ENCODE measurements at regions not wholly inside any gene's neighbourhood (a gene's known extent, or its start where the extent isn't known, plus 50 kb on each side); places are given as distances from the start of the nearest gene placed in this dataset.
"Not testable (repeated sequence)": the region's sequence is repeated elsewhere in the genome, so short reads cannot be mapped to it uniquely, and the experiment has no call there.

- DNase-seq (ENCODE audit: low spot score) = no peak
Measured at GRCh38 chr18:5021558-5021957, 175.5 kb downstream of the AKAIN1 start.

GRCh38 chr18:5015213-5015612, 181.8 kb downstream of the AKAIN1 start:
- DNase-seq (ENCODE audit: low spot score) = no peak

GRCh38 chr18:5004031-5004820, 192.8 kb downstream of the AKAIN1 start:
- not testable (repeated sequence) for DNase-seq (ENCODE audit: low spot score)

- no peak for DNase-seq (ENCODE audit: low spot score)
Measured at GRCh38 chr18:4994710-4995109, 202.3 kb downstream of the AKAIN1 start.

- DNase-seq (ENCODE audit: low spot score) = no peak
Measured at GRCh38 chr18:4987452-4988405, 209.3 kb downstream of the AKAIN1 start.

- no peak for DNase-seq (ENCODE audit: low spot score)
Measured at GRCh38 chr18:4986677-4987076, 210.4 kb downstream of the AKAIN1 start.

- no peak for DNase-seq (ENCODE audit: low spot score)
Measured at GRCh38 chr18:4986066-4986465, 211.0 kb downstream of the AKAIN1 start.

GRCh38 chr18:4961121-4961909, 235.7 kb downstream of the AKAIN1 start:
- no peak for DNase-seq (ENCODE audit: low spot score)

GRCh38 chr18:4960578-4960977, 236.5 kb downstream of the AKAIN1 start:
- DNase-seq (ENCODE audit: low spot score) = no peak

GRCh38 chr18:4931209-4931608, 265.8 kb downstream of the AKAIN1 start:
- no peak for DNase-seq (ENCODE audit: low spot score)

- DNase-seq (ENCODE audit: low spot score) = no peak
Measured at GRCh38 chr18:4921548-4921947, 275.5 kb downstream of the AKAIN1 start.

GRCh38 chr18:4917509-4917908, 279.5 kb downstream of the AKAIN1 start:
- not testable (repeated sequence) for DNase-seq (ENCODE audit: low spot score)

GRCh38 chr18:4908328-4908727, 288.7 kb downstream of the AKAIN1 start:
- no peak for DNase-seq (ENCODE audit: low spot score)

- no peak for DNase-seq (ENCODE audit: low spot score)
Measured at GRCh38 chr18:4906856-4907255, 290.2 kb downstream of the AKAIN1 start.

GRCh38 chr18:4888251-4889040, 308.6 kb downstream of the AKAIN1 start:
- DNase-seq (ENCODE audit: low spot score) = no peak

- no peak for DNase-seq (ENCODE audit: low spot score)
Measured at GRCh38 chr18:4878480-4878879, 318.6 kb downstream of the AKAIN1 start.

- DNase-seq (ENCODE audit: low spot score) = no peak
Measured at GRCh38 chr18:4871197-4871596, 325.9 kb downstream of the AKAIN1 start.

GRCh38 chr18:4870177-4870773, 326.8 kb downstream of the AKAIN1 start:
- no peak for DNase-seq (ENCODE audit: low spot score)

GRCh38 chr18:4869155-4869554, 327.9 kb downstream of the AKAIN1 start:
- DNase-seq (ENCODE audit: low spot score) = no peak

GRCh38 chr18:4858379-4859127, 338.5 kb downstream of the AKAIN1 start:
- DNase-seq (ENCODE audit: low spot score) = no peak

Data from A172 (cell line).